Mucosa of descending colon (tissue), 3 donors: ENCODE measurements at regions not wholly inside any gene's neighbourhood (a gene's known extent, or its start where the extent isn't known, plus 50 kb on each side); places are given as distances from the start of the nearest gene placed in this dataset.

Source experiments
- ATAC-seq: fragments of 200-7000 bp; cut with Tn5 transposase; one replicate; pipeline ENCODE4 v1.9.1; 2020; ENCODE audit warnings: mild to moderate bottlenecking, moderate library complexity
- DNase-seq, 3 donors: peaks; one replicate each; pipeline ENCODE4 v3.0.0-alpha.2; 2020
- H3K36me3 ChIP-seq: fragments of 200-600 bp; one replicate; pipeline ENCODE4 v1.8.0; 2021; ENCODE audit warnings: low read depth, mild to moderate bottlenecking
- H3K4me1 ChIP-seq: fragments of 200-600 bp; one replicate; pipeline ENCODE4 v1.8.0; 2021; ENCODE audit warnings: low read depth, mild to moderate bottlenecking
- H3K4me3 ChIP-seq: fragments of 200-600 bp; one replicate; pipeline ENCODE4 v1.8.0; 2021; ENCODE audit warnings: mild to moderate bottlenecking
- H3K9me3 ChIP-seq: fragments of 200-600 bp; one replicate; pipeline ENCODE4 v1.8.0; 2021; ENCODE audit warnings: mild to moderate bottlenecking
- CTCF ChIP-seq: fragments of 200-600 bp; IDR thresholded peaks from one replicate; pipeline ENCODE4 v1.8.0; 2022; ENCODE audit warnings: antibody characterized with exemption, mild to moderate bottlenecking
- intact Hi-C, 2 donors: fragments of 100-400 bp; cut with DNase I in 1 of 2; cut with micrococcal nuclease in 1 of 2; formaldehyde crosslinking; loops; one replicate each; pipeline versions ENCODE4 v1.11.0 to v1.11.1; 2022; cut with DNase I, micrococcal nuclease
- donor health status: DM: no; HTN: no; CAD: no; lungs with moderate emphysema.
- donor health status: DM: no; HTN: no; CAD: no.
- donor health status: DM: no; HTN: yes; CAD: no.

GRCh38 chr5:67289763-67290521 is 93.3 kb upstream of the CD180 start:
- H3K4me1 ChIP-seq: no peaks in the 10 kb centered on the region
- ATAC-seq (no peak), DNase-seq (peak in 1 of 3 donors; percentile 26)
- intact Hi-C loops: no loop called here
- H3K9me3 ChIP-seq: no peaks in the 10 kb centered on the region
- no peaks in the 10 kb centered on the region for H3K36me3 ChIP-seq
- TF ChIP-seq CTCF: no peak
- no peak overlapping the region for H3K4me3 ChIP-seq

- DNase-seq: no peak
- no peak overlapping the region for H3K4me3 ChIP-seq
- H3K36me3 ChIP-seq: no peaks in the 10 kb centered on the region
- intact Hi-C loops: no loop called here
- no peaks in the 10 kb centered on the region for H3K4me1 ChIP-seq
- ATAC-seq: no peak
- H3K9me3 ChIP-seq: no peaks in the 10 kb centered on the region
- TF ChIP-seq CTCF: no peak
Measured at GRCh38 chr5:67287510-67288268, 91.1 kb upstream of the CD180 start.

- H3K4me3 ChIP-seq: no peak overlapping the region
- no peaks in the 10 kb centered on the region for H3K4me1 ChIP-seq
Measured at GRCh38 chr5:67286006-67286405, 89.4 kb upstream of the CD180 start.

GRCh38 chr5:67283988-67284487 is 87.4 kb upstream of the CD180 start:
- Histone ChIP-seq H3K4me1 (no peaks in the 10 kb centered on the region), H3K9me3 (peaks cover 5% of the 10 kb centered on the region), H3K36me3 (no peaks in the 10 kb centered on the region), H3K4me3 (no peak overlapping the region)
- TF ChIP-seq CTCF: no peak
- DNase-seq: no peak
- no peak for ATAC-seq
- intact Hi-C loops: no loop called here

More at GRCh38 chr5:67286006-67286405, 89.4 kb upstream of the CD180 start:
- ATAC-seq (no peak), DNase-seq (no peak)
- no peak for TF ChIP-seq CTCF
- intact Hi-C loops: no loop called here
- Histone ChIP-seq H3K9me3 (no peaks in the 10 kb centered on the region), H3K36me3 (no peaks in the 10 kb centered on the region)

- Histone ChIP-seq H3K36me3 (no peaks in the 10 kb centered on the region), H3K4me3 (no peak overlapping the region), H3K4me1 (no peaks in the 10 kb centered on the region), H3K9me3 (peaks cover 11% of the 10 kb centered on the region)
- intact Hi-C loops: no loop called here
- TF ChIP-seq CTCF: no peak
- DNase-seq (no peak), ATAC-seq (no peak)
Measured at GRCh38 chr5:67283275-67283987, 86.8 kb upstream of the CD180 start.
